SHP77 (cell line): ENCODE measurements at regions not wholly inside any gene's neighbourhood (a gene's known extent, or its start where the extent isn't known, plus 50 kb on each side); places are given as distances from the start of the nearest gene placed in this dataset.

Experiments
- DNase-seq, 2 experiments: peaks; one replicate each; lab custom pipeline; 2025; lab: John Stamatoyannopoulos, UW

DNA sequence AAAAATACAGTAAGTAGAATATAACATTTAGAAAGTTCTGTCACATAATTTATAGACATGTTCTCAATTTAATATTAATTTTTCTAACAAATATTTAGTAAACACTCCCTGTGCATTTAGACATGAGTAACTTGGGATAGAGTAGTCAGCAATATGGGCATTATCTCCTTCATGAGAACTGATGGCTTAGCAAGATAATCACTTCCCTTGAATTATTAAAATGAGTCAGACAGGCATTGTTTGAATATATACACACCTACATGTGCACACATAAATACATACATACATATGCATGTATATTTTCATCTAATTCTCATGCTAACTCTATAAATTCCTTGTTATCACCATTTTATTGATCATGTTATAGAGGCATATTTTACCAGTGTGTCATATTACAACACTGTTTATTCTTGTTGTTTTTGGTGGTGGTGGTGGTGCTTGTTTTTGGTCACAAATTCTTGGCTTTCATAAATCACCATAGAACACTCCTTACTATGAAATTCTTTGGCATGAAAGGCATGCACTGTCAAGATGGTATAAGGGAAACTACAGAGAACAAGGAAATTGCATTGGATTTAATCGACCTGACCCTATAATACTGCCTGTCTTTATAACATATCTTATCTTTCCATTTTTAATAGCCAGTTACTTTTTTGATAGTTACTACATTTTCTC is 434.5 kb upstream of the MANEA start:
- no peak for DNase-seq

DNA sequence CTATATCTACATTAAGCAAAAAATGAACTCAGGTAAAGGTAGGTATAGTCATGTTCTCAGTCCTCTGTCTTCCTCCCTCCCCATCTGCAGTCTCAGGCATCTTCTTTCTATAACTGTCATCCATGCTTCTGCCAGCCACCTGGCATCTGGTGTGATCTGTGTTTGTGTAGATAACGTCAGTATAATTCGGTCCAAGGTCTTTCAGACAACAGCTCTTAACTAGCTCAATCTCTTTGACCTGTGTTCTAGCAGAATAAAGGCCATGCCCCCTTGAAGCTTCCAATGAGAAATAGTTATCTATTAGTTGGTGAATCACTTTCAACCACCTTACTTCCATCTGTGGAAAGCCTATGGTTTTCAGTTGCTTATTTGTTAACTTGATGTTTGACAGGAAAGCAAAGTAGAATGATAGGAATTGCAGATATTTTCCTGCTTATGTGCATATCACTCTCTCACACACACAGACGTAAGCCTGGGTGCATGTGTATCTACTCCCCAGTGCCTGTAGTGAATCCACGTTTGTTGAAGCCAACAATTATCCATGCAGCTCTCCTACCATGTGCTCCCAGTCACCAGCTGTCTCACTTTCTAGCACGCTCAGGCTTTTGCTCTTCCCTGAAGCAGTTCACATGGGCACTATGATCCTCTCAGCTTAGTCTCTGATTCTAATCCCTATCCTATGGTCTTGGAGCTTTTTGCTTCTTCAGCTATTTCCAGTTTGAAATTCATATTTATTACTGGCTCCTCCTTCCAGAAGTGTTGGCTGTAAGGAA is 433.7 kb upstream of the MANEA start:
- peak in 1 of 2 experiments; percentile 22 for DNase-seq

DNA sequence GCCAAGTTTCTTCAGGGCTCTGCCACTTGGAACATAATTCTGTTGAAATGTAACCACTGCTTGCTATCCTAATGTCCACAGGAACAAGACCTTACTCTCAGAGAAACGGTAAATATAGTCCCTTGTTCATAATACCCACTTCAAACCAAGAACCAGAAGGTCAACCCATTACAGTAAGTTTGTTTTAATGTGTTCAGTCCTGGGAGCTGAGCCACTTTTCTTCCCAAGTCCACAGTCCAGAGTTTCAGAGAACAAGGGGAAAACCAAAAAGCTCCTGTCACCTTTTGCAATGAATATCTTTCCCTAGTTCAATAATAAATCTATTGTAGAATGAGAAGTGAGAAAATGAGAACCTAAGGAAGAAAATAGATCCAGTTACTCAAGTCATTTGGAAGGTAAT is 431.9 kb upstream of the MANEA start:
- DNase-seq, result no peak

DNA sequence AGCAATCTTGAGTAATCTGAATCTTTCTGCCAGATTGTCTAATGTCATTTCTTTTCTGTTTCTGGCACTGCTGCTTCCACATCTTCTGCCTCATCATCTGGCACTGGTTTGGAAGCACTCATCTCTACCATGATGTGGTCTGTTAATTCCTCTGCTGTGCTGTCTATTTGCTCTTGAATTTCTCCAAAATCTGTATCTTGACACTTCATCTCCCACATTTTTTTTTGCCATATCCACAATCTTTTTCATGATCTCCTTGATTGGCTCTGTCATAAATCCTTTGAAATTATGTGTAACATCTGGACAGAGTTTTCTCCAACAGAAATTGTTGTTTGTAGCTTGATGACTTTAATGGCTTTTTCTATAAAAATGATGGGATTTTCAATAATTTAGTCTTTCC is 417.8 kb upstream of the MANEA start:
- DNase-seq, result no peak

DNA sequence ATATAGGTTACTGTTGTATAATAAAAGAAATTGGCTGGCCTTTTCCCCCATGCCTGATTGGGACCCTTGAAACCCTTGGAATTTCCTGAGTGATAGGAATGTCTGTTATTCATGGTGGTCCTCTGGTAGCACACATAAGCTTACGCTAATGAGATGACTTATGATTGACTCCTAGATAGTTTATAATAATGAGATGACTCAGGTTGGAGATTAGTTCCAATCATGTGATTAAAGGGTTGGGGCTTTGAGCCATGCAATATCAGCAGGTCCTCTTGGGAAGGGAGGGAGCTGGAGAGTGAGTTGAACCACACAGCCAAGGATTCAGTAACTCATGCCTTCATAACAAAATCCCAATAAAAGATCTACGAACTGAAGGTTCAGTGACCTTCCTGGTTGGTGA is 407.6 kb upstream of the MANEA start:
- no peak for DNase-seq

DNA sequence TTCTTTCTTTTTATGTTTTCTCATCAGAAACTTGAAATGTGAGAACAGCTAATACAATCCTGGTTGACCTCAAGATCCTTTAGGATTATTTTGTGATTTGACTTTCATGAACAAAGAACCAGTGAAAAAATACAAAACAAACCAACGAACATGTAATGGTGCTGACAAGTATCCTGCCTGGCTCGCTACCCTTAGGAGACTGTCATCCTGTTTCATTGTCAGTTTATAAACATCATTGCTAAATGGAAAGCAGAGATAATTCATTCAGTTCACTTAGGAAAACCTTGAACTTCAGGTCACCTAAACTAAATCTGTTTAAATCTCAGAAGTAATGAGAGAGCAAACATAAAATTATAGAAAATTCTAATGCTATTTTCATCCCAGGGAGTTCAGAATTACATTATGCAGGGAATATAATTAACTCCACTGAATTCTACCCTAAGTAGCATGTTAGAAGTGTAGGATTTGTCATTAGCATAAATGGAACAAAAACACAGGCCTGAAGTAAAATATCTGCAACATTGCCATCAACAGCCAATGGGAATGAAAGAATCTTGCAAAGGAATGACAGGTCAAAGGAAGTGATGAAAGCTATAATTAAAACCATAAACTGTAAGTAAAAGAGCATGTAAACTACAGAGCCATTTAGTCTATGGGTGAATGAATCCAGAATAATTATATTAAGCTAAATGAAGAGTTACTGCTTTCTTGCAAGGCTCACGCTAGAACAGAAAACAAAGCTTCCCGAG is 401.2 kb upstream of the MANEA start:
- DNase-seq, result no peak

DNA sequence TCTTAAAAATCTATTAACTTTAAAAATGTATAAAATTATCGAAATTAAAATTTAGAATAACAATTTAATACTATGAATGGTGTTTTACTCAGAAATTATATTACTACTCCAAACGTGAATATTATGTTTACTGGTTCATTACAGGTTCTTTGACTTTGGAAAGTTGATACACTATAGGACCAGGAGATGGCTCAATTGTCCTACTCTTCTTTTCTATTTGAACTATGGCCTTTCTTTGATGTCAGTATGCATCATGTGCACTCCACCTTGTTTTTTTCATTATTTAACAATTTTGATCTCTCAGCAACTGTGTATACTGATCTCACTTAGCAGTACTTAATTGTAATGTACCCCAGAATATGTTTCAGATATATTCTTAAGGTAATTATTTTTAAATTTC is 391.5 kb upstream of the MANEA start:
- DNase-seq, result no peak

DNA sequence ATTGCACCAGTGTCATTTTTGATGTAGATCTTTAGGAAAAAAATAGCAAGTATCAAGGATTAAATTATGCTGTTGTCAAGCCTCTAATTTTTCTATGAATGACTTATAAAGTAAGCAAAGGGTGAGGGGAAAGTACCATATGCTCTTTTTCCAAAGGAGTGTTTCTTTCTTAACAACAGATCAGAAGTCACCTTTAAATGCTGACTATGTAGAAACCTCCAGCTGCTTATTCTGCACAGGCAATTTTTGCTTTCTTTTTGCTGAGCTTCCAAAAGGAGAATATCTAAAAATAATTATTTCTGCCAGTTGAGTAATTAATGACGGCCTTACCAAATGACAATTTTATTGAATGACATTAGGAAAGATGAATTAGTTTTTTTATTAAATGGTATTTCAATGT is 390.6 kb upstream of the MANEA start:
- no peak for DNase-seq

DNA sequence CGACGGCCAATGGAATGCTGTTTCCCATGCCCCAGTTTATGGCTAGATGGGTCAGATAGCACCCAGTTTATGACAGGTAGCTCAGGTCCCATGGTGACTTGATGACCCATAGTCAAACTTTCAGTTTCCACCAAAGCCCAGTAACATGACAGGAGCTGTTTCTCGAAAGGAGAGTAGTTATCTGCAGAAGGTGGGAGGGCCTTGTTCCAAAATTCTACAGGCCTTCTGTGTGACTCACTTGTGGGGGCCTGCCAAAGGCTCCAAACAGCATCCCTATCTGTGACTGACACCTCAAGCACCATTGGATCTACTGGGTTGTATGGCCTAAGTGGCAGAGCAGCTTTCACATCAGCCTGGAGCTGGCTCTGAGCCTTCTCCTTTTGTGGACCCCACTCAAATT is 379.7 kb upstream of the MANEA start:
- DNase-seq, result no peak

DNA sequence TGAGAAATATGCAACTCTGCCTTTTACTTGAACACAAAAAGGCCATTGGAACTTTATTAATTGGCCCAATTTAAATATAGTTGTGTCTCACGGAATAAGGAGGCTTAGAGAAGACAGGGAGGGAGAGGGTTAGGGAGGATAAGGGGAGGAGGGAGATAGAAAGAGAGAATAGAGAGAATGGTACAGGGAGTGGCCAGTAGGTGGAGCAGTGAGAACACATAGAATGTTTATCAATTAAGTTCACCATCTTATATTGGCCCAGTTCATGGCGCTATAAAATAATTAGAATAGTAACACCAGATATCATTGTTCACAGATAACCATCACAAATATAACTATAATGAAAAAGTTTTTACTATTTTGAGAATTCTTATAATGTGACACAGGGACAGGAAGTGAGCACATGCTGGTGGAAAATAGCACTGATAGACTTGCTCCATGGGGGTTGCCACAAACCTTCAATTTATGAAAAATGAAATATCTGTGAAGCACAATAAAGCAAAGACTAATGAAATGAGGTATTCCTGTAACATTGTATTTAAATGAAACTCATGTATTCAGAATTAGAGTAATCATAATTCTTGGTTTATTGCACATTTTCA is 374.1 kb upstream of the MANEA start:
- DNase-seq, result peak in 1 of 2 experiments; percentile 36

DNA sequence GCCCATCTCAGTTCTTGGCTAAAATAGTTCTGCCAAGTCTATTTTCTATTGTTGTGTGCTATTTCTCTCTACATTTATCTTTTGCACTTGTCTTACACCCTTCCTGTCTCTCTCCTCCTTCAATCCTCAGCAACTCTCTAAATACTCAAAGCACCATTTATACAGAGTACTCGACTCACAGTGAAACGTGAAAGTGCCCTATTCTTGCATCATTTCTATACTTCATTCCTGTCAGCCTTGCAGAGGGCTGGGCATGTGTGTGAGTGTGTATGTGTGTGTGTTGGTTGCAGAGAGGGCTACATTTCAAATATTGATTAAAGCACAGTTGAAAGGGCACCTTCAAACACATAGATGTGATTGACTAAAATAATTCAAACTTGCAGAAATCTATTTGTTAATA is 373.2 kb upstream of the MANEA start:
- DNase-seq, result no peak

DNA sequence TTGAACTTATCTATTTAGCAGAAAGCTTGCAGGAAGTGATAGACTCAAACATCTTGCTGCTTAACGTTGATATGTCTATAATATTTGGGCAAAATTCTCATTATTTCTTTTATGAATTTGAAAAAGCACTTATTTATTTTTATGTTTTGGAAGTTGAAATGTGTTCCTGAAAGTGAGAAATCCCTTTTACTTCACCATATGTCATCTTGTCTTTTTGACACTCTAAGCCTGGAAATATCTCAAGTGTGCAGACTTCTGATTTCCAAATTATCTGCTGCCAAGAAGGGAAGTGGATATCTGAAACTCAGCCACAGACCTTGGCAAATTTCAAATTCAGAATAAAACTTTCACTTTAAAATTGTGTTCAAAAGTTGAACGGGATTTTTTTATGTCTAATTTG is 368.7 kb upstream of the MANEA start:
- no peak for DNase-seq

DNA sequence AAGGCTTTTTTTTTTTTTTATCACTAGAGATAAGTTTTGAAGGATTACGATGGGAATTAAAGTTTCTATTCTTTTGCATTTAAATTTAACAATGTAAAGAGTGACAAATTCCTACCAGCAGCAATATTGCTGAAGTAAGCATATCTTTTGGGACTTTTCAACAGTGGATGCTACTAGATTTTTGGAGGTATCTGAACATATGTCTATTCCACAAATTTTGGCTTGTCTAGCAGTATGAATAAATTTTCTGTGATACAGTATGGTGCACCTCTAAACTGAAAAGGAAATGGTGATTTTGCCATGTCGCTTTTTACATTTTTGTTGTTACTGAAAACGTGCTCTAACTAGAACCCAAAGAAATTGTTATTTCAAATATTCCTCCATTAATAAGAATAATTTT is 368.3 kb upstream of the MANEA start:
- DNase-seq, result no peak

DNA sequence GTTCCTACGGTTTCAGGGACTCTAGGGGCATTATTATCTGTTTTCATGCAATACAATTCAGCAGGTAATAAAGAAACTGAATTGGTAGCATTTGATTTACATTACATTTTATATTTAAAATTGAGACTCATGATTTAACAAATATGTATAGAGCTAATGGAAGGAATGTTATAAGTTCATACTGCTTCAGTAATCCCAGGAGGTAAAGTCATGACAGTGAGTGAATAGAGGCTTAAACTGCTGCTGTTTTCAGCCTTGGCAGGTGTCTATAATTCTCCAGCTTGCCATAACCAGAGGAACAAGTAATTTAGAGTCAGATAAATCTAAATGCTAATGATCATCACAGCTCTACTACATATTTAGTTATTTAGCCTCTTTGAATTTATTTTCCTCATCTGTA is 360.8 kb upstream of the MANEA start:
- DNase-seq, result no peak

DNA sequence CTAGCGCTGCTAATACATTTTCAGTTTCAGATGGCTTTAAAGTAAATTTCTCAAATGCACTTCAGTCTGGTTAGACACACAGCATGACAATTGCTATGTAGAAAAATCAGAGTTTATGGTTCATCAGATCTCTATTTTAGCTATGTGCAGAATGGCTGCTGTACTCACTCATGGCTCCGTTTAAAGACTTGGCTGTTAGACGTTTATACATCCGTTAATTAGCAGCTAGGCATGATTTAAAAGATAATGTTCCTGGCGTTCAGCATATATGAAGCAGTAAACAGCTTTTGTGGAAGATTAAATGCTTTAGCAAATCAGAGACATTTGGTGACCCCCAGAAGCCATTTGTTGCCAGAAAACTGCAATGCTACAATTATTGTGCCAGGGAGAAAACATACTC is 350.0 kb upstream of the MANEA start:
- DNase-seq, result no peak

DNA sequence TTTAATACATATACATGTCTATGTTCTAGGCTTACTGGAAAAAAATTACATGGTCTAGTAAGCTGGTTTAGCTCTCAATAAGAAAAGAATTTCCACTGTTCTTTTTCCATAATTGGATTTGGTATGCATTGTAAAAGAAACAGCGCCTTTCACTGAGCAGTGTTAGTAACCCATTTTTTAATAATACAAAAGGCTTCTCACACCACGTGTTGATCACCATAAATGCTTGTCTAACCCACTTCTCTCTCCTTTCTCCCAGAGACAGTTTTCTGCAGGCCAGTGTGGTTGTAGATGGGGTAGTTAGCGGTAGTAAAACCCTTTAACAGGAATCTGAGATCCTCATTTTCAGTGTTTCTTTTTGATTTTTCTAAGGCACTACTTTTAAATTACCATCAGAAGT is 348.7 kb upstream of the MANEA start:
- peak; percentile 39 to 41 for DNase-seq

DNA sequence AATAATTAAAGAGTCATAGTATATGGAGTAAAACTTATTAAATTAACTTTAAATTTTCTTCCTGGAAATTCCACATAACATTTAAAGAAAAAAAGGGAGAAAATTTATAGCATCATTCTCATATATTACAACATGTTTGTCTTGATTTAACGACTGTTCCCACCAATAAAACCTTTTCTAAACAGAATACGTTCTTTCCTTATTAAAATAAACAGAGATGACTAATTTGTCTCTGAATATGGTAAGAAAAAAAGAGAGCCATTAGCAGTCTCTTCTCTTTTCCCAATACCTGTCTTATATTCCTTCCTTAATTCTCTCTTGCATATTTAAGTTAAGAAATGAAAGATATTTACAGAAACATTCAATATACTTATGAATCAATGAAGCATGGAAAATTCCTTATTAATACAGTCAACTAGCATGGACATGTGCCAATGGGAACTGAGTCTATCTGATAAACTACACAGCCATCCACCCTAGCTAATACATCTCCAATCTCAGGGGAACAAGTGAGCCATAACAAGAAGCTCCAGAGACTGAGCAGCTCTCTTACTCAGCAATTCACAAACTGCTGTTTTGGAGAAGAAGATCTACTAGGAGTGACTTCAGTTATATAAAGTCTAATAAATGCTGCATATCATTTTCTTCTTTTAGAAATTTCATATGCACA is 347.1 kb upstream of the MANEA start:
- no peak for DNase-seq

DNA sequence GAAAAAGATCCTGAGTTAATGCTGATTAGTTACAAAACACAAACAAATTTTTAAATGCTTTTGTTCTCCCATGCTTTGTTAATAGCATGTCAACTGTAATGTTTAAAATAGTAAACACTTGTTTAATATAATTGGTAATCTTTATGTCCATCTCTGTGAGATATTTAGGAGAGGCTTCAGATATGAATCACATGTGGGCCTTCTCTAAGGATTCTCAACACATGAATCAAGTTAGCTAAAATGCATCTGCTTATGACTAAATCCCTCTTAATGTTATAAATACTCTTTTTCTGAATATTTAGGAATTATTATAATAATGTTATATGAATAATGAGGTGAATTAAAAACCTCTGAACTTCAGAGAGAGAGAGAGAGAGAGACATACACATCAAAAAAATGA is 345.9 kb upstream of the MANEA start:
- DNase-seq, result no peak

DNA sequence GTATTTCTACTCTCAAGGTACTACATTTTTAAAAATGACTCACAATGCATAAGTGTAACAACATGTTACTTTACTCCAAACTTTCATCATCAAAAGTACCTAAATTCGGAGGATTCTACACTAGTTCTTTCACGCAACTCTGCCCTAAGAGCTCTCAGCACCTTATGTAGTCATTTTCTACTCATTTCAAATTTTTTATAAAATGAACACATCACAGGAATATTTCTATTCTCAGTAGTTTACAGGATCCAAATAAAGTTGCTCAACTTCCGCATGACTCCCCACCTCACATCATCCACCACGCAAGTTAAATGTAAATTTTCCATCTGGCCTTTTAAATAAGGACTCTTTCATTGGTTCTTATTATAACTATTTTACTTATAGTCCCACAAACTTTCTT is 344.9 kb upstream of the MANEA start:
- DNase-seq, result no peak

DNA sequence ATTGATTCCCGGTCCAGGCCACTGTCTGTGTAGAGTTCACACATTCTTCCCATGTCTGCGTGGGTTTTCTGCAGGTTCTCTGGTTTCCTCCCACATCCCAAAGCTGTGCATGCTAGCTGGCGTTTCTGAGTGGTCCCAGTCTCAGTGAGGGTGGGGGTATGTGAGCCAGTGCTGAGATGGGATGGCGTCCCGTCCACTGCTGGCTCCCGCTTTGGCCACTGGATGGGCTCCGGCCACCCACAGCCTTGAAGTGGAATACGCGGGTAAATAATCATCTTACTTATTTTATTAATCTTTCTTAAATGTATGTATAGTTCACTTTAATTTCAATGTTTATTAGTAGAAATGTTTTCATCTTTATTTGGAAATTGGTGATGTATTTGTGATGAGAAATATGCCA is 343.5 kb upstream of the MANEA start:
- no peak for DNase-seq

DNA sequence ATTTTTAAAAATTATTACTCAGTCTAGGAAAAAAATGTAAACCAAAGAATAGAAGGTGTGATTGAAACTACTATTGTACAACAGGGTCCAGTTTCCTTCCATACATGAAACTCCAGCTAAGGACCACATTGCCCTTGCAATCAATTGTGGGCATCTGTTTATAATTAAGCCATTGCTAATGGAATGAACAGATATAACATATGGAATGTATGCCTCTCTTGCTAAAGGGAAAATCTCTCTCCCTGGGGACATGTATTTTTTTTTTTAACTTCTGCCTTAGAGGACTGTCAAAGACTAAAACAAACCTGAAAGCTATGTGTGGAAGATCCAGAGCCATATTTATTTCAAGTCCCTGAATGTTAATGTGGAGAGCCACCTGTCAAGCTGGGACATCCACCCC is 336.8 kb upstream of the MANEA start:
- DNase-seq, result no peak

DNA sequence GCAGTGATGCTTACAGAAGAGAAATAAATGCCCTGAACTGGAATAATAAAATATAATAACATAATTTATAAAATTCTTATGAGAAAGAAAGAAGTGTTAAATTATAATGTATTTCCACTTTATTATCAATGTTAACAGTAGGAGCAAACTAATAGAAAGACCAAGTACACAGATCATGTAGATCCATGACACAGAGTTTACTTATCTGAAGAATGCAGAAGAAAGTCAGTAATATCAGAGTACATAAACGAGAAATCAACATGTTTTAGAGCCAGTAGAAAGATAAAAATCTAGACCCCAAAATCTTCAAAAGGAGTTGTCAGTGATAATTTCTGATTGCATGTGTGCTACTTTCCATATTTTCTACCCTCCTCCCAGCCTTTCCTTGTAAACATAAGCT is 334.8 kb upstream of the MANEA start:
- no peak for DNase-seq
